H1 (cell line): ENCODE measurements at regions not wholly inside any gene's neighbourhood (a gene's known extent, or its start where the extent isn't known, plus 50 kb on each side); places are given as distances from the start of the nearest gene placed in this dataset.

Experiments
- CTCF ChIA-PET: fragments of 300-600 bp; sonication (Branson Sonifier 250); formaldehyde crosslinking; loops from one replicate; lab custom pipeline; 2021; ENCODE audit not compliant: partially characterized antibody; lab: Charles Lee
- POLR2A ChIA-PET: fragments of 300-600 bp; sonication (Branson Sonifier 250); formaldehyde crosslinking; loops from one replicate; lab custom pipeline; 2021; ENCODE audit warnings: inconsistent platforms; ENCODE audit not compliant: partially characterized antibody; lab: Charles Lee
- DNase-seq, 2 experiments: peaks; one replicate each; pipeline versions ENCODE4 v3.0.0 to v3.0.0-alpha.2; 2010 to 2022; ENCODE audit warnings: low spot score in 2 of 2, low read depth in 1 of 2, mixed read lengths in 1 of 2
- FAIRE-seq: peaks from 2 replicates; lab custom pipeline; 2011; peaks lifted over from hg19 to GRCh38; lab: Jason Lieb, UNC
- H2AFZ ChIP-seq: 2 replicates; pipeline ENCODE4 v1.8.1; 2012; ENCODE audit warnings: low read length, inconsistent platforms
- H2AK5ac ChIP-seq: 2 replicates; pipeline ENCODE4 v1.6.1; 2013; ENCODE audit warnings: low read depth, low read length
- H2BK120ac ChIP-seq: replicated peaks from 2 replicates; pipeline ENCODE3; 2013; ENCODE audit warnings: low read depth, low read length, inconsistent platforms
- H2BK12ac ChIP-seq: 2 replicates; pipeline ENCODE4 v1.6.1; 2013; ENCODE audit warnings: low read depth, low read length
- H2BK15ac ChIP-seq: 2 replicates; pipeline ENCODE4 v1.6.1; 2013; ENCODE audit warnings: low read length
- H2BK20ac ChIP-seq: 2 replicates; pipeline ENCODE4 v1.6.1; 2013; ENCODE audit warnings: low read length
- H2BK5ac ChIP-seq: 2 replicates; pipeline ENCODE4 v1.6.1; 2013; ENCODE audit warnings: low read depth, low read length
- H3K14ac ChIP-seq: 2 replicates; pipeline ENCODE4 v1.6.1; 2013; ENCODE audit warnings: inconsistent platforms; ENCODE audit not compliant: insufficient read length
- H3K18ac ChIP-seq: 2 replicates; pipeline ENCODE4 v1.6.1; 2013; ENCODE audit warnings: low read length; ENCODE audit errors: extremely low read depth
- H3K23ac ChIP-seq: 2 replicates; pipeline ENCODE4 v1.6.1; 2013; ENCODE audit warnings: inconsistent platforms; ENCODE audit not compliant: insufficient read length
- H3K23me2 ChIP-seq: 2 replicates; pipeline ENCODE4 v1.6.1; 2013; ENCODE audit warnings: low read depth, low read length
- H3K27ac ChIP-seq: 2 replicates; pipeline ENCODE4 v1.6.1; 2011; ENCODE audit warnings: low read depth, low read length, inconsistent platforms
- H3K27me3 ChIP-seq, 4 experiments: replicated peaks in 1 of 4; 1 replicate in 1 of 4; 2 replicates in 3 of 4; pipeline versions ENCODE4 v1.6.1 to v1.8.1; 2011 to 2013; ENCODE audit warnings: low read length in 3 of 4, mild to moderate bottlenecking in 3 of 4, inconsistent platforms in 2 of 4, mixed read lengths in 2 of 4, moderate library complexity in 1 of 4; ENCODE audit not compliant: control insufficient read depth in 3 of 4, insufficient read depth in 3 of 4; ENCODE audit errors: extremely low read depth in 1 of 4
- H3K36me3 ChIP-seq, 4 experiments: 2 replicates each; pipeline versions ENCODE4 v1.6.1 to v1.8.1; 2011 to 2013; ENCODE audit warnings: mild to moderate bottlenecking in 4 of 4, low read length in 3 of 4, moderate library complexity in 2 of 4, control low read depth in 1 of 4, inconsistent platforms in 1 of 4; ENCODE audit not compliant: insufficient read depth in 4 of 4, control insufficient read depth in 2 of 4
- H3K4ac ChIP-seq: replicated peaks from 2 replicates; pipeline ENCODE3; 2013; ENCODE audit warnings: low read length, low read depth, mixed read lengths, inconsistent platforms; ENCODE audit not compliant: insufficient read length
- H3K4me1 ChIP-seq, 4 experiments: replicated peaks in 1 of 4; 1 replicate in 1 of 4; 2 replicates in 3 of 4; pipeline versions ENCODE4 v1.6.1 to v1.8.1; 2011 to 2013; ENCODE audit warnings: low read length in 3 of 4, inconsistent platforms in 2 of 4, mixed read lengths in 1 of 4; ENCODE audit not compliant: insufficient read depth in 4 of 4, control insufficient read depth in 3 of 4
- H3K4me2 ChIP-seq, 2 experiments: 2 replicates each; pipeline versions ENCODE4 v1.6.1 to v1.8.1; 2011 to 2013; ENCODE audit warnings: low read depth in 2 of 2, low read length in 2 of 2, control low read depth in 1 of 2, inconsistent platforms in 1 of 2, mild to moderate bottlenecking in 1 of 2; ENCODE audit not compliant: insufficient read depth in 1 of 2
- H3K4me3 ChIP-seq, 4 experiments: fragments of 200-600, 300-600 bp in 1 of 4; sonication (generic), shearing (Covaris generic), sonication (Bioruptor Twin) in 1 of 4; 2 replicates each; pipeline versions ENCODE4 v1.5.1 to v1.8.1; 2011 to 2016; ENCODE audit warnings: low read length in 4 of 4, low read depth in 3 of 4, control low read depth in 2 of 4, inconsistent platforms in 2 of 4, mild to moderate bottlenecking in 2 of 4, mixed read lengths in 1 of 4, moderate library complexity in 1 of 4; ENCODE audit not compliant: insufficient read depth in 2 of 4; ENCODE audit errors: extremely low read depth in 1 of 4
- H3K56ac ChIP-seq: replicated peaks from 2 replicates; pipeline ENCODE3; 2013; ENCODE audit warnings: low read depth, mild to moderate bottlenecking, mixed read lengths, low read length, inconsistent platforms; ENCODE audit not compliant: insufficient read length
- H3K79me1 ChIP-seq: 2 replicates; pipeline ENCODE4 v1.6.1; 2013; ENCODE audit warnings: low read depth, low read length, control low read depth
- H3K79me2 ChIP-seq, 2 experiments: 2 replicates each; pipeline versions ENCODE4 v1.6.1 to v1.8.1; 2012 to 2013; ENCODE audit warnings: low read length in 2 of 2, mild to moderate bottlenecking in 2 of 2, inconsistent platforms in 1 of 2; ENCODE audit not compliant: insufficient read depth in 2 of 2, control insufficient read depth in 1 of 2
- H3K9ac ChIP-seq, 4 experiments: replicated peaks in 1 of 4; 1 replicate in 1 of 4; 2 replicates in 3 of 4; pipeline versions ENCODE4 v1.6.1 to v1.8.1; 2011 to 2013; ENCODE audit warnings: low read depth in 3 of 4, low read length in 3 of 4, control low read depth in 2 of 4, mild to moderate bottlenecking in 2 of 4, moderate library complexity in 2 of 4, inconsistent platforms in 1 of 4; ENCODE audit errors: extremely low read depth in 1 of 4
- H3K9me3 ChIP-seq, 2 experiments: 2 replicates each; pipeline versions ENCODE4 v1.6.1 to v1.8.1; 2012 to 2013; ENCODE audit warnings: mild to moderate bottlenecking in 2 of 2, moderate library complexity in 2 of 2, control low read depth in 1 of 2, inconsistent platforms in 1 of 2, low read depth in 1 of 2, low read length in 1 of 2, mixed read lengths in 1 of 2; ENCODE audit not compliant: insufficient read depth in 2 of 2
- H4K20me1 ChIP-seq, 2 experiments: replicated peaks in 1 of 2; 2 replicates each; pipeline versions ENCODE3 to v1.8.1; 2011 to 2013; ENCODE audit warnings: inconsistent platforms in 2 of 2, low read length in 2 of 2, mild to moderate bottlenecking in 1 of 2; ENCODE audit not compliant: insufficient read depth in 2 of 2, control insufficient read depth in 1 of 2
- H4K5ac ChIP-seq: 2 replicates; pipeline ENCODE4 v1.6.1; 2013; ENCODE audit warnings: low read length, low read depth, mixed read lengths, inconsistent platforms; ENCODE audit not compliant: insufficient read length
- H4K8ac ChIP-seq: 2 replicates; pipeline ENCODE4 v1.8.0; 2013; ENCODE audit warnings: mild to moderate bottlenecking, moderate library complexity, low read length, inconsistent platforms; ENCODE audit not compliant: insufficient read depth; ENCODE audit errors: extremely low read depth
- H4K91ac ChIP-seq: replicated peaks from 2 replicates; pipeline ENCODE3; 2013; ENCODE audit warnings: low read length, mixed read lengths, inconsistent platforms; ENCODE audit not compliant: insufficient read length
- GABPA ChIP-seq: IDR thresholded peaks from 2 replicates; pipeline ENCODE4 v1.6.1; 2011; ENCODE audit warnings: mild to moderate bottlenecking, low read length, moderate library complexity, borderline replicate concordance; ENCODE audit not compliant: insufficient read depth
- RAD21 ChIP-seq, 2 experiments: IDR thresholded peaks in 1 of 2; conservative IDR thresholded peaks in 1 of 2; 2 replicates each; pipeline ENCODE4 v1.6.1; 2011; ENCODE audit warnings: low read depth in 2 of 2, low read length in 2 of 2, improper control_type of control experiment in 1 of 2, inconsistent platforms in 1 of 2, mild to moderate bottlenecking in 1 of 2, moderate library complexity in 1 of 2
- RFX5 ChIP-seq: IDR thresholded peaks from 2 replicates; pipeline ENCODE4 v1.6.1; 2011; ENCODE audit warnings: low read depth, low read length, improper control_type of control experiment, borderline replicate concordance
- SRF ChIP-seq: IDR thresholded peaks from 2 replicates; pipeline ENCODE4 v1.6.1; 2011; ENCODE audit warnings: mild to moderate bottlenecking, low read depth, low read length, moderate library complexity
- TBP ChIP-seq: IDR thresholded peaks from 2 replicates; pipeline ENCODE4 v1.6.1; 2011; ENCODE audit warnings: low read depth, low read length, improper control_type of control experiment
- WGBS, 2 experiments: shearing (Covaris generic) in 1 of 2; methylation state at CpG; one replicate each; pipeline versions ENCODE4 v1.1.6 to v1.1.7; 2013 to 2015; ENCODE audit warnings: low lambda C conversion rate in 2 of 2, mixed read lengths in 2 of 2, inconsistent platforms in 1 of 2, low coverage in 1 of 2, missing lambda C conversion rate in 1 of 2; ENCODE audit not compliant: insufficient replicate concordance in 2 of 2, insufficient coverage in 1 of 2, insufficient read length in 1 of 2; ENCODE audit errors: extremely low coverage in 1 of 2, missing lambda C conversion rate in 1 of 2; 5-methylcytosine and 5-hydroxymethylcytosine counted together

GRCh38 chr6:168250250-168250649, 69.3 kb downstream of the DACT2 start:
- Histone ChIP-seq H3K23ac (no peak overlapping the region), H3K79me2 (no peaks in the 10 kb centered on the region), H2BK12ac (no peak overlapping the region), H4K91ac (no peak overlapping the region), H3K9ac (no peak overlapping the region), H3K79me1 (no peaks in the 10 kb centered on the region), H4K8ac (no peak overlapping the region), H3K4me1 (peaks cover 0 to 5% (median 1%) of the 10 kb centered on the region in 4 experiments; a peak in 2 of 7 replicates), H2BK20ac (no peak overlapping the region), H2AFZ (no peak overlapping the region), H3K4me3 (no peak overlapping the region), H3K14ac (no peak overlapping the region), H3K4ac (no peak overlapping the region), H3K23me2 (no peaks in the 10 kb centered on the region), H3K18ac (no peak overlapping the region), H3K27me3 (no peaks in the 10 kb centered on the region), H3K9me3 (peaks cover under 1 to 4% of the 10 kb centered on the region in 2 experiments; a peak in 1 of 4 replicates), H2BK120ac (no peak overlapping the region), H4K20me1 (peaks cover 0 to 2% of the 10 kb centered on the region in 2 experiments), H2BK15ac (no peak overlapping the region), H3K4me2 (no peak overlapping the region), H3K36me3 (no peaks in the 10 kb centered on the region), H2AK5ac (no peak overlapping the region), H4K5ac (no peak overlapping the region), H2BK5ac (no peak overlapping the region), H3K27ac (no peak overlapping the region), H3K56ac (no peak overlapping the region)
- ChIA-PET POLR2A (interaction anchor here (1.4 kb wide), 1 partner anchor 63 kb away, joined by 3 read pairs; no protein-coding TSS in a partner anchor), CTCF (interaction anchor here (1.3 to 1.7 kb wide), 2 partner anchors 9 to 21 kb away, joined by 3 to 8 read pairs; no protein-coding TSS in a partner anchor)
- DNase-seq (no peak), FAIRE-seq (no peak)
- 95% methylated on average over 11 of the region's 11 CpGs; no CpG with 5 or more reads in 1 of the 2 experiments for WGBS, 2 experiments
- TF ChIP-seq RFX5 (no peak), SRF (no peak), TBP (no peak), RAD21 (IDR thresholded peaks at IDR 0.05 in 1 of 2, conservative IDR thresholded peaks at IDR 0.05 in 1 of 2; ENCODE audit: low read depth in 2 of 2, low read length in 2 of 2) (no peak), GABPA (no peak)
